ENCODE measurements at regions not wholly inside any gene's neighbourhood (a gene's known extent, or its start where the extent isn't known, plus 50 kb on each side); places are given as distances from the start of the nearest gene placed in this dataset.

GRCh38 chr14:101402936-101403660, 158.2 kb upstream of the DIO3 start:
- H4K20me1 ChIP-seq (ENCODE audit: insufficient read depth) = no peaks in the 10 kb centered on the region
- peaks cover 9% of the 10 kb centered on the region for H3K27me3 ChIP-seq (replicated peaks; ENCODE audit: insufficient read depth)
- 59 to 63% methylated on average over 23 of the region's 23 CpGs for WGBS, 2 experiments (ENCODE audit: low coverage in 1 of 2, low lambda C conversion rate in 2 of 2, missing lambda C conversion rate in 2 of 2)
- in situ Hi-C loops (cut with MboI) = no loop called here
- H3F3A ChIP-seq (ENCODE audit: insufficient read depth) = no peaks in the 10 kb centered on the region
- no peaks in the 10 kb centered on the region for H3K36me3 ChIP-seq (ENCODE audit: low read depth)
- no peak overlapping the region for H3K4me3 ChIP-seq
- no peaks in the 10 kb centered on the region for H3K9me2 ChIP-seq (ENCODE audit: insufficient read depth)
- H3K4me2 ChIP-seq (ENCODE audit: unreplicated experiment) = no peak overlapping the region
- TF ChIP-seq EZH2phosphoT487 (IDR thresholded peaks at IDR 0.05; ENCODE audit: insufficient read depth, low read depth) (no peak), EZH2 (IDR thresholded peaks at IDR 0.05; ENCODE audit: insufficient read depth, poor library complexity, severe bottlenecking) (no peak)
- H2AFZ ChIP-seq = no peak overlapping the region
- H3K9ac ChIP-seq = no peak overlapping the region
- H3K9me3 ChIP-seq (ENCODE audit: low read depth) = no peaks in the 10 kb centered on the region
- H3K79me2 ChIP-seq (ENCODE audit: insufficient read depth) = no peaks in the 10 kb centered on the region
- H3K27ac ChIP-seq = no peak overlapping the region
- peaks cover 3% of the 10 kb centered on the region; the same call in 1 of the 2 replicates for H3K4me1 ChIP-seq (ENCODE audit: insufficient read depth)
- DNase-seq = peak; percentile 63

GRCh38 chr14:101404426-101405170, 156.7 kb upstream of the DIO3 start:
- H4K20me1 ChIP-seq (ENCODE audit: insufficient read depth) = no peaks in the 10 kb centered on the region
- no peak overlapping the region for H3K27ac ChIP-seq
- in situ Hi-C loops (cut with MboI) = no loop called here
- no peak overlapping the region for H2AFZ ChIP-seq
- no peak for DNase-seq
- H3F3A ChIP-seq (ENCODE audit: insufficient read depth) = no peaks in the 10 kb centered on the region; the same call in 1 of the 2 replicates
- H3K27me3 ChIP-seq (replicated peaks; ENCODE audit: insufficient read depth) = peaks cover 5% of the 10 kb centered on the region
- H3K9ac ChIP-seq = no peak overlapping the region
- TF ChIP-seq EZH2 (IDR thresholded peaks at IDR 0.05; ENCODE audit: insufficient read depth, poor library complexity, severe bottlenecking) (no peak), EZH2phosphoT487 (IDR thresholded peaks at IDR 0.05; ENCODE audit: insufficient read depth, low read depth) (no peak)
- H3K9me3 ChIP-seq (ENCODE audit: low read depth) = no peaks in the 10 kb centered on the region
- peaks cover 6% of the 10 kb centered on the region; the same call in 1 of the 2 replicates for H3K4me1 ChIP-seq (ENCODE audit: insufficient read depth)
- H3K36me3 ChIP-seq (ENCODE audit: low read depth) = no peaks in the 10 kb centered on the region
- WGBS, 2 experiments (ENCODE audit: low coverage in 1 of 2, low lambda C conversion rate in 2 of 2, missing lambda C conversion rate in 2 of 2) = 54 to 56% methylated on average over 11 of the region's 11 CpGs
- no peak overlapping the region for H3K4me2 ChIP-seq (ENCODE audit: unreplicated experiment)
- H3K79me2 ChIP-seq (ENCODE audit: insufficient read depth) = no peaks in the 10 kb centered on the region
- no peaks in the 10 kb centered on the region for H3K9me2 ChIP-seq (ENCODE audit: insufficient read depth)
- no peak overlapping the region for H3K4me3 ChIP-seq

- Histone ChIP-seq H3K36me3 (ENCODE audit: low read depth) (no peaks in the 10 kb centered on the region), H3K9me3 (ENCODE audit: low read depth) (no peaks in the 10 kb centered on the region), H3K4me2 (ENCODE audit: unreplicated experiment) (no peak overlapping the region), H3K27me3 (replicated peaks; ENCODE audit: insufficient read depth) (peaks cover 6% of the 10 kb centered on the region), H3K4me3 (no peak overlapping the region), H3K27ac (no peak overlapping the region), H2AFZ (no peak overlapping the region), H3K9ac (no peak overlapping the region), H3K79me2 (ENCODE audit: insufficient read depth) (no peaks in the 10 kb centered on the region), H4K20me1 (ENCODE audit: insufficient read depth) (no peaks in the 10 kb centered on the region), H3K9me2 (ENCODE audit: insufficient read depth) (no peaks in the 10 kb centered on the region), H3K4me1 (ENCODE audit: insufficient read depth) (peaks cover 6% of the 10 kb centered on the region; the same call in 1 of the 2 replicates), H3F3A (ENCODE audit: insufficient read depth) (no peaks in the 10 kb centered on the region; the same call in 1 of the 2 replicates)
- no peak for TF ChIP-seq EZH2phosphoT487 (IDR thresholded peaks at IDR 0.05; ENCODE audit: insufficient read depth, low read depth)
- no peak for TF ChIP-seq EZH2 (IDR thresholded peaks at IDR 0.05; ENCODE audit: insufficient read depth, poor library complexity, severe bottlenecking)
- in situ Hi-C loops (cut with MboI) = no loop called here
- peak; percentile 33 for DNase-seq
- WGBS, 2 experiments (ENCODE audit: low coverage in 1 of 2, low lambda C conversion rate in 2 of 2, missing lambda C conversion rate in 2 of 2) = 38 to 45% methylated on average over 12 of the region's 12 CpGs
These were observed 156.0 kb upstream of the DIO3 start for GRCh38 chr14:101405171-101405883.

- Histone ChIP-seq H3K4me3 (no peak overlapping the region), H3K27ac (no peak overlapping the region), H3K36me3 (ENCODE audit: low read depth) (no peaks in the 10 kb centered on the region), H3F3A (ENCODE audit: insufficient read depth) (no peaks in the 10 kb centered on the region; the same call in 1 of the 2 replicates), H3K79me2 (ENCODE audit: insufficient read depth) (no peaks in the 10 kb centered on the region), H4K20me1 (ENCODE audit: insufficient read depth) (no peaks in the 10 kb centered on the region), H3K9me2 (ENCODE audit: insufficient read depth) (no peaks in the 10 kb centered on the region), H2AFZ (no peak overlapping the region), H3K27me3 (replicated peaks; ENCODE audit: insufficient read depth) (peaks cover 10% of the 10 kb centered on the region), H3K9me3 (ENCODE audit: low read depth) (no peaks in the 10 kb centered on the region), H3K9ac (no peak overlapping the region), H3K4me1 (ENCODE audit: insufficient read depth) (peaks cover 6% of the 10 kb centered on the region; the same call in 1 of the 2 replicates), H3K4me2 (ENCODE audit: unreplicated experiment) (no peak overlapping the region)
- TF ChIP-seq EZH2phosphoT487 (IDR thresholded peaks at IDR 0.05; ENCODE audit: insufficient read depth, low read depth) (no peak), EZH2 (IDR thresholded peaks at IDR 0.05; ENCODE audit: insufficient read depth, poor library complexity, severe bottlenecking) (no peak)
- 77 to 92% methylated on average over 7 of the region's 7 CpGs for WGBS, 2 experiments (ENCODE audit: low coverage in 1 of 2, low lambda C conversion rate in 2 of 2, missing lambda C conversion rate in 2 of 2)
- in situ Hi-C loops (cut with MboI) = no loop called here
- no peak for DNase-seq
These were observed 154.4 kb upstream of the DIO3 start for GRCh38 chr14:101406921-101407320.
